Mesenchymal stem cell (in vitro differentiated cells and primary cell): ENCODE measurements at regions not wholly inside any gene's neighbourhood (a gene's known extent, or its start where the extent isn't known, plus 50 kb on each side); places are given as distances from the start of the nearest gene placed in this dataset.
A peak's percentile ranks its signal among the peaks of the same experiment; 100 is the strongest.

Experiments used
- DNase-seq: peaks from one replicate; pipeline ENCODE4 v3.0.0-alpha.2; 2013
- H2AFZ ChIP-seq: one replicate; pipeline ENCODE4 v1.6.1; 2013; ENCODE audit warnings: low read depth, mild to moderate bottlenecking, control low read depth, inconsistent platforms, low read length, moderate library complexity
- H2AK5ac ChIP-seq: 2 replicates; pipeline ENCODE4 v1.6.1; 2013; ENCODE audit warnings: low read length, moderate library complexity, mild to moderate bottlenecking, inconsistent platforms; ENCODE audit not compliant: severe bottlenecking
- H2BK120ac ChIP-seq: one replicate; pipeline ENCODE4 v1.6.1; 2013; ENCODE audit warnings: low read depth, mild to moderate bottlenecking, inconsistent platforms, low read length, moderate library complexity
- H2BK12ac ChIP-seq, 2 experiments: one replicate each; pipeline ENCODE4 v1.6.1; 2013; ENCODE audit warnings: inconsistent platforms in 2 of 2, low read length in 2 of 2, mild to moderate bottlenecking in 2 of 2, moderate library complexity in 2 of 2, control low read depth in 1 of 2
- H2BK15ac ChIP-seq: one replicate; pipeline ENCODE4 v1.6.1; 2013; ENCODE audit warnings: mild to moderate bottlenecking, low read depth, inconsistent platforms; ENCODE audit not compliant: poor library complexity, severe bottlenecking
- H2BK5ac ChIP-seq: 2 replicates; pipeline ENCODE4 v1.6.1; 2013; ENCODE audit warnings: low read depth, mild to moderate bottlenecking, low read length, control low read depth, inconsistent platforms; ENCODE audit not compliant: poor library complexity, severe bottlenecking
- H3K14ac ChIP-seq, 2 experiments: one replicate each; pipeline ENCODE4 v1.6.1; 2013; ENCODE audit warnings: inconsistent platforms in 2 of 2, low read length in 2 of 2, control low read depth in 1 of 2, mild to moderate bottlenecking in 1 of 2, moderate library complexity in 1 of 2
- H3K18ac ChIP-seq, 2 experiments: one replicate each; pipeline ENCODE4 v1.6.1; 2013; ENCODE audit warnings: inconsistent platforms in 2 of 2, low read length in 2 of 2, control low read depth in 1 of 2, low read depth in 1 of 2, mild to moderate bottlenecking in 1 of 2
- H3K23ac ChIP-seq, 2 experiments: one replicate each; pipeline ENCODE4 v1.6.1; 2013; ENCODE audit warnings: inconsistent platforms in 2 of 2, low read length in 2 of 2, mild to moderate bottlenecking in 2 of 2, moderate library complexity in 2 of 2, control low read depth in 1 of 2
- H3K27ac ChIP-seq: 2 replicates; pipeline ENCODE4 v1.5.1; 2013; ENCODE audit warnings: mild to moderate bottlenecking, moderate library complexity, low read length, control low read depth, inconsistent platforms; ENCODE audit not compliant: poor library complexity, severe bottlenecking
- H3K27me3 ChIP-seq, 2 experiments: 2 replicates each; pipeline versions ENCODE4 v1.6.1 to v1.7.0; 2013; ENCODE audit warnings: low read length in 2 of 2, mild to moderate bottlenecking in 2 of 2, moderate library complexity in 2 of 2, control low read depth in 1 of 2, inconsistent platforms in 1 of 2; ENCODE audit not compliant: control insufficient read depth in 1 of 2, insufficient read depth in 1 of 2
- H3K36me3 ChIP-seq, 2 experiments: 2 replicates each; pipeline versions ENCODE4 v1.6.1 to v1.7.0; 2013; ENCODE audit warnings: low read length in 2 of 2, control low read depth in 1 of 2, inconsistent platforms in 1 of 2, low read depth in 1 of 2, mild to moderate bottlenecking in 1 of 2; ENCODE audit not compliant: insufficient read depth in 2 of 2, control insufficient read depth in 1 of 2
- H3K4ac ChIP-seq, 2 experiments: one replicate each; pipeline ENCODE4 v1.6.1; 2013; ENCODE audit warnings: inconsistent platforms in 2 of 2, low read length in 2 of 2, mild to moderate bottlenecking in 2 of 2, moderate library complexity in 2 of 2, control low read depth in 1 of 2, low read depth in 1 of 2
- H3K4me1 ChIP-seq: 2 replicates; pipeline ENCODE4 v1.6.1; 2013; ENCODE audit warnings: low read depth, low read length, control low read depth; ENCODE audit not compliant: control insufficient read depth, insufficient read depth
- H3K4me2 ChIP-seq: 2 replicates; pipeline ENCODE4 v1.6.1; 2013; ENCODE audit warnings: low read length, mild to moderate bottlenecking, inconsistent platforms; ENCODE audit not compliant: poor library complexity, severe bottlenecking
- H3K4me3 ChIP-seq, 2 experiments: 2 replicates each; pipeline versions ENCODE4 v1.5.1 to v1.7.0; 2013; ENCODE audit warnings: low read length in 2 of 2, mild to moderate bottlenecking in 2 of 2, control low read depth in 1 of 2, low read depth in 1 of 2; ENCODE audit not compliant: insufficient read depth in 1 of 2
- H3K79me1 ChIP-seq: replicated peaks from 2 replicates; pipeline ENCODE4 v1.6.1; 2013; ENCODE audit warnings: mild to moderate bottlenecking, control low read depth, low read length, inconsistent platforms; ENCODE audit not compliant: poor library complexity, severe bottlenecking
- H3K9ac ChIP-seq: 2 replicates; pipeline ENCODE4 v1.7.0; 2013; ENCODE audit warnings: mild to moderate bottlenecking, low read length, moderate library complexity
- H3K9me3 ChIP-seq: 2 replicates; pipeline ENCODE4 v1.7.0; 2013; ENCODE audit warnings: mild to moderate bottlenecking, low read length; ENCODE audit not compliant: control insufficient read depth
- H4K8ac ChIP-seq: one replicate; pipeline ENCODE4 v1.6.1; 2013; ENCODE audit warnings: inconsistent platforms, mild to moderate bottlenecking, low read length, moderate library complexity
- H4K91ac ChIP-seq: one replicate; pipeline ENCODE4 v1.6.1; 2013; ENCODE audit warnings: mild to moderate bottlenecking, low read length, inconsistent platforms
- WGBS: methylation state at CpG from one replicate; pipeline ENCODE4 v1.1.7; 2013; ENCODE audit warnings: mixed read lengths; 5-methylcytosine and 5-hydroxymethylcytosine counted together

DNA sequence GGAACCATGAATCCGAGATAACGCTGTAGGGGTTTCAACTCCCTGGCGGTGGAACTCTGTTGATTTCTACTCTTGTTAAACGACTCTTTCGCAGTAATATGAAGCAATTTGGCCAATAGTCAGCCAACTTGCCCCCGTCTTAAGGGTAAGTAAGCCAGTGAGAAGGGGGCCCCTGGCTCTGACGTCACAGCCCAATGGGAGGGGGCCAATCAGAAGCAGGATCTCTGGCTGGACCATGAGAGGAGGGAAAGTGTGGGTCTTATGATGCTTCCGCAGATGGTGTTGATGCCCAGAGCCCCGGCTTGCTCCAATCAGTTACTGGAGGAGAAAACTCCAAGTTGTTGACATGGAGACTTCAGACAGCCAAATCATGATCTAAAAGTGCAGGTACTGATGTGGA lies 242.4 kb downstream of the BMP7 start:
- H3K27me3 ChIP-seq: peaks cover 0 to 44% of the 10 kb centered on the region in 2 experiments
- H2AFZ ChIP-seq: no peak overlapping the region
- no peak overlapping the region for H3K4me2 ChIP-seq
- H3K79me1 ChIP-seq: no peaks in the 10 kb centered on the region
- H3K23ac ChIP-seq: no peak overlapping the region
- H4K91ac ChIP-seq: no peak overlapping the region
- H3K9me3 ChIP-seq: peaks cover 5% of the 10 kb centered on the region
- no peak overlapping the region for H2AK5ac ChIP-seq
- H2BK120ac ChIP-seq: no peak overlapping the region
- no peaks in the 10 kb centered on the region for H3K36me3 ChIP-seq
- H3K18ac ChIP-seq: no peak overlapping the region
- H3K9ac ChIP-seq: no peak overlapping the region
- WGBS: 96% methylated on average over 9 of the region's 9 CpGs
- peaks cover 3% of the 10 kb centered on the region for H3K4me1 ChIP-seq
- H2BK5ac ChIP-seq: no peak overlapping the region
- no peak overlapping the region for H2BK15ac ChIP-seq
- H3K4me3 ChIP-seq: no peak overlapping the region
- no peak overlapping the region for H3K27ac ChIP-seq
- no peak overlapping the region for H3K4ac ChIP-seq
- H2BK12ac ChIP-seq: no peak overlapping the region
- DNase-seq: no peak
- H4K8ac ChIP-seq: no peak overlapping the region
- no peak overlapping the region for H3K14ac ChIP-seq

DNA sequence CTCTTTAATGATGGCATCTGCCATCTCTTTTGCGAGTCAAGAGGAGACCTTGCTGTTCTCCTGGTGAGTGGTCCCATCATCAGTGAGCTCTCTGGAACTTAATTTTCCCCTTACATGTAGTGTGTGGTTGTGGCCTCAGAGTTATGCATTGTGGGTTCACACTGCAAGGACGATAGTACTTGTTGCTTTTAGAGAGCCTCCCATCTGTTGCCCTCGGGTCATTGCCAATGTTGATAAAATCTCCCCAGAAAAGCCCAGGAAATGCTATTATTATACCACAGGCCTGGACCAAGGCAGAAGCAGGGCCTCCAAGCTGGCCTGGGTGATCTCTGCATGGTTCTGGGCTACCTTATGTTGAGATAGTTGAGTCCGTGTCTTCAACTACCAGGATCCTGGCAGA lies 241.6 kb downstream of the BMP7 start:
- H4K91ac ChIP-seq: no peak overlapping the region
- no peaks in the 10 kb centered on the region for H3K36me3 ChIP-seq
- H4K8ac ChIP-seq: no peak overlapping the region
- H3K27me3 ChIP-seq: peaks cover 0 to 39% of the 10 kb centered on the region in 2 experiments
- H3K23ac ChIP-seq: no peak overlapping the region
- H2AFZ ChIP-seq: no peak overlapping the region
- no peak overlapping the region for H3K27ac ChIP-seq
- H3K79me1 ChIP-seq: no peaks in the 10 kb centered on the region
- H3K14ac ChIP-seq: no peak overlapping the region
- H3K18ac ChIP-seq: peak overlapping the region in 1 of 2 experiments; percentile 50
- no peak overlapping the region for H3K4ac ChIP-seq
- no peak overlapping the region for H3K4me3 ChIP-seq
- no peak overlapping the region for H2AK5ac ChIP-seq
- DNase-seq: peak; percentile 37
- H2BK12ac ChIP-seq: no peak overlapping the region
- peaks cover 3% of the 10 kb centered on the region for H3K4me1 ChIP-seq
- no peak overlapping the region for H3K9ac ChIP-seq
- no peak overlapping the region for H2BK15ac ChIP-seq
- WGBS: 82% methylated on average over 4 of the region's 4 CpGs
- H3K4me2 ChIP-seq: no peak overlapping the region
- no peak overlapping the region for H2BK5ac ChIP-seq
- H2BK120ac ChIP-seq: no peak overlapping the region
- peaks cover 5% of the 10 kb centered on the region for H3K9me3 ChIP-seq

- H2AK5ac ChIP-seq: no peak overlapping the region
- no peak overlapping the region for H4K8ac ChIP-seq
- no peaks in the 10 kb centered on the region for H3K79me1 ChIP-seq
- no peak overlapping the region for H2AFZ ChIP-seq
- H2BK120ac ChIP-seq: no peak overlapping the region
- peaks cover 0 to 34% of the 10 kb centered on the region in 2 experiments for H3K27me3 ChIP-seq
- no peak overlapping the region for H4K91ac ChIP-seq
- H3K4ac ChIP-seq: no peak overlapping the region
- no peak overlapping the region for H3K23ac ChIP-seq
- no peak overlapping the region for H2BK5ac ChIP-seq
- H3K9me3 ChIP-seq: peaks cover 5% of the 10 kb centered on the region
- no peaks in the 10 kb centered on the region for H3K36me3 ChIP-seq
- H3K4me2 ChIP-seq: no peak overlapping the region
- H3K27ac ChIP-seq: no peak overlapping the region
- H3K18ac ChIP-seq: no peak overlapping the region
- peaks cover 3% of the 10 kb centered on the region for H3K4me1 ChIP-seq
- peak; percentile 41 for DNase-seq
- no peak overlapping the region for H2BK15ac ChIP-seq
- no peak overlapping the region for H3K9ac ChIP-seq
- 61% methylated on average over 2 of the region's 3 CpGs for WGBS
- no peak overlapping the region for H2BK12ac ChIP-seq
- no peak overlapping the region for H3K4me3 ChIP-seq
- H3K14ac ChIP-seq: no peak overlapping the region
These were observed 241.2 kb downstream of the BMP7 start for GRCh38 chr20:57025261-57025660.

DNA sequence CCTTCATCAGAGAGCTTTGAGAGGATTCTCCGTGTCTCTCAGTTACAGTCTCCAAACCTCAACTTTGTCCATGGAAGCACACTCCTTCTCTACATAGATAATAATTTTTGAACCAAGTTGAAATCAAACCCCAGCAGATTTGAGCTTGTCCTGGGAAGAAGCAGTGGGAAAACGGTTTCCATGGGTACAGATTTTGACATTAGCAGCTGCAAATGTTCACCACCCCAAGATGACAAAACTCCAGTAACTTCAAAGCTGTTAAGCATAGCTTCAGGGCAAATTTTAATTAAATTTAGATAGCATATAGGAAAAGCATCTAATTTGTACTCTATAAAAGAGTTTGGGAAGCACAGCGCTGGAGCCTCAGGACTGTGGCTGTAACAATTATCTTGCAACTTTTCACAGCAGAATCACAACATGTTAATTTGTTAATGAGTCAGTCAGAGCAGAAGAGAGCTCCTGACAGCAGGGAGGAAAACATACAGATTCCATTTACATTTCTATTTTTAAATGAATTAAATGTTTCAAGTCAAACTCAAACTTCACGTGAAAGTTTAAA lies 240.7 kb downstream of the BMP7 start:
- no peaks in the 10 kb centered on the region for H3K36me3 ChIP-seq
- peak; percentile 18 for DNase-seq
- peaks cover 0 to 30% of the 10 kb centered on the region in 2 experiments for H3K27me3 ChIP-seq
- no peak overlapping the region for H4K91ac ChIP-seq
- H3K4me1 ChIP-seq: peaks cover 5% of the 10 kb centered on the region
- H2BK120ac ChIP-seq: no peak overlapping the region
- no peak overlapping the region for H3K23ac ChIP-seq
- H3K4me2 ChIP-seq: no peak overlapping the region
- no peak overlapping the region for H2AK5ac ChIP-seq
- H3K4ac ChIP-seq: no peak overlapping the region
- WGBS: 100% methylated on average over 2 of the region's 4 CpGs
- H2BK12ac ChIP-seq: no peak overlapping the region
- no peak overlapping the region for H2BK15ac ChIP-seq
- no peak overlapping the region for H3K14ac ChIP-seq
- H3K79me1 ChIP-seq: no peaks in the 10 kb centered on the region
- peak overlapping the region in 1 of 2 experiments; percentile 4 for H3K18ac ChIP-seq
- H2AFZ ChIP-seq: no peak overlapping the region
- no peak overlapping the region for H4K8ac ChIP-seq
- no peak overlapping the region for H3K27ac ChIP-seq
- no peak overlapping the region for H3K4me3 ChIP-seq
- no peak overlapping the region for H3K9ac ChIP-seq
- H3K9me3 ChIP-seq: peaks cover 5% of the 10 kb centered on the region
- no peak overlapping the region for H2BK5ac ChIP-seq
